Testis (tissue), 2 donors: ENCODE measurements at regions not wholly inside any gene's neighbourhood (a gene's known extent, or its start where the extent isn't known, plus 50 kb on each side); places are given as distances from the start of the nearest gene placed in this dataset.

Experiments used
- POLR2A ChIP-seq: fragments of 450-650 bp; IDR thresholded peaks from one replicate; pipeline ENCODE4 v1.6.1; 2017; ENCODE audit warnings: antibody characterized with exemption, mild to moderate bottlenecking, moderate library complexity
- TF ChIP-seq, protein P1 (sequence below), 3 experiments: fragments of 450-650 bp in 2 of 3; fragments of 200-600 bp in 1 of 3; sonication (generic) in 1 of 3; IDR thresholded peaks; one replicate each; pipeline ENCODE4 v1.5.1; 2016 to 2019; ENCODE audit warnings: antibody characterized with exemption in 3 of 3, mild to moderate bottlenecking in 2 of 3, moderate library complexity in 1 of 3

DNA sequence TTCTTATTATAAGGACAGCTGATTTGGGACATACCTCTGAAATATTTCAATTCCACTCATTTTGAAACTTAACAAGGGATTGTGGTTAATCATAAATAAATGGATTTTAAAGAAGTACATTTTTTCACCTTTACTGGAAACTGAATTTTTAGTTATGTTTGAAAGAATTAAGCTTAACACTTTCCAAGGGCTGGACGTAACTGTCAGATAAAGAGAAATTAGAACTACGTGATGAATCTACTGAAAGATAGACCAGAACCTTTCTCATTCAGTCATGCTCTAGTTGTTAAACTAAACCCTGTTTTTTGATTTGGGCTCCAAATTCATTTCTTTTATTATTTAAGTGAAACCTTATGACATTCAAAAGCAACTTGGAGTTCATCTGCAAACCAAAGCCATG, 1892.1 kb upstream of the SEL1L start:
- TF ChIP-seq POLR2A = no peak
- TF ChIP-seq, protein P1, sequence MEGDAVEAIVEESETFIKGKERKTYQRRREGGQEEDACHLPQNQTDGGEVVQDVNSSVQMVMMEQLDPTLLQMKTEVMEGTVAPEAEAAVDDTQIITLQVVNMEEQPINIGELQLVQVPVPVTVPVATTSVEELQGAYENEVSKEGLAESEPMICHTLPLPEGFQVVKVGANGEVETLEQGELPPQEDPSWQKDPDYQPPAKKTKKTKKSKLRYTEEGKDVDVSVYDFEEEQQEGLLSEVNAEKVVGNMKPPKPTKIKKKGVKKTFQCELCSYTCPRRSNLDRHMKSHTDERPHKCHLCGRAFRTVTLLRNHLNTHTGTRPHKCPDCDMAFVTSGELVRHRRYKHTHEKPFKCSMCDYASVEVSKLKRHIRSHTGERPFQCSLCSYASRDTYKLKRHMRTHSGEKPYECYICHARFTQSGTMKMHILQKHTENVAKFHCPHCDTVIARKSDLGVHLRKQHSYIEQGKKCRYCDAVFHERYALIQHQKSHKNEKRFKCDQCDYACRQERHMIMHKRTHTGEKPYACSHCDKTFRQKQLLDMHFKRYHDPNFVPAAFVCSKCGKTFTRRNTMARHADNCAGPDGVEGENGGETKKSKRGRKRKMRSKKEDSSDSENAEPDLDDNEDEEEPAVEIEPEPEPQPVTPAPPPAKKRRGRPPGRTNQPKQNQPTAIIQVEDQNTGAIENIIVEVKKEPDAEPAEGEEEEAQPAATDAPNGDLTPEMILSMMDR (IDR thresholded peaks at IDR 0.05) = no peak
